ENCODE measurements at regions not wholly inside any gene's neighbourhood (a gene's known extent, or its start where the extent isn't known, plus 50 kb on each side); places are given as distances from the start of the nearest gene placed in this dataset.

GRCh38 chr9:2991292-2991691 lies 147.4 kb upstream of the PUM3 start:
- Mint-ChIP-seq H3K4me1 (peaks cover 0 to 3% of the 10 kb centered on the region in 2 experiments; a peak in 2 of 4 replicates), H3K4me3 (no peak overlapping the region), H3K27ac (no peak overlapping the region), H3K27me3 (ENCODE audit: low read depth) (no peaks in the 10 kb centered on the region), H3K9me3 (no peaks in the 10 kb centered on the region), H3K36me3 (ENCODE audit: insufficient read depth in 1 of 3, low read depth in 3 of 3) (no peaks in the 10 kb centered on the region)
- H2AFZ ChIP-seq (ENCODE audit: low read length), result no peak overlapping the region
- no peak overlapping the region for H2BK15ac ChIP-seq (ENCODE audit: low read depth, low read length)
- H3K79me2 ChIP-seq (ENCODE audit: insufficient read depth, low read length), result no peaks in the 10 kb centered on the region
- no peak overlapping the region for H2BK12ac ChIP-seq (ENCODE audit: insufficient read length, low read depth, low read length)
- no peaks in the 10 kb centered on the region for H3K79me1 ChIP-seq (ENCODE audit: insufficient read depth, low read depth, low read length, poor library complexity, severe bottlenecking)
- H4K91ac ChIP-seq (ENCODE audit: insufficient read length, low read depth, low read length), result no peak overlapping the region
- H2BK5ac ChIP-seq (ENCODE audit: insufficient read length, low read length), result no peak overlapping the region
- no peak overlapping the region for H4K8ac ChIP-seq (replicated peaks; ENCODE audit: insufficient read length, low read depth, low read length)
- no peaks in the 10 kb centered on the region for H3K27me3 ChIP-seq (ENCODE audit: insufficient read depth, low read length)
- H2BK120ac ChIP-seq (ENCODE audit: low read depth, low read length, poor library complexity, severe bottlenecking), result no peak overlapping the region
- peak; percentile 49 for TF ChIP-seq CTCF (conservative IDR thresholded peaks at IDR 0.05)
- H4K5ac ChIP-seq (ENCODE audit: insufficient read length, low read depth, low read length), result no peak overlapping the region
- no peak overlapping the region for H3K4me2 ChIP-seq (ENCODE audit: insufficient read depth, insufficient read length, low read length)
- no peak overlapping the region for H2AK5ac ChIP-seq (ENCODE audit: insufficient read length, low read length)
- no peaks in the 10 kb centered on the region for H4K20me1 ChIP-seq (ENCODE audit: control insufficient read depth, insufficient read depth, insufficient read length)
- H3K23me2 ChIP-seq (ENCODE audit: insufficient read length, low read depth, low read length, poor library complexity, severe bottlenecking), result no peaks in the 10 kb centered on the region
- H3K56ac ChIP-seq (ENCODE audit: insufficient read length, low read depth, low read length), result no peak overlapping the region
- H2BK20ac ChIP-seq (ENCODE audit: low read depth, low read length, poor library complexity, severe bottlenecking), result no peak overlapping the region
- no peak for DNase-seq
- no peak overlapping the region for H3K4ac ChIP-seq (ENCODE audit: low read depth, low read length)
- no peak overlapping the region for H3K27ac ChIP-seq (ENCODE audit: insufficient read length, low read depth, low read length)
- no peaks in the 10 kb centered on the region for H3K9me3 ChIP-seq (ENCODE audit: control insufficient read depth, low read depth, low read length)
- no peak overlapping the region for H3K14ac ChIP-seq (ENCODE audit: insufficient read depth, low read length)
- H3K9ac ChIP-seq (ENCODE audit: extremely low read depth, insufficient read length, low read length), result no peak overlapping the region
- H3K23ac ChIP-seq (ENCODE audit: insufficient read length, low read depth, low read length), result no peak overlapping the region
- no peak overlapping the region for H3T11ph ChIP-seq (ENCODE audit: low read length)
- no peaks in the 10 kb centered on the region; the same call in 1 of the 2 replicates for H3K4me1 ChIP-seq (ENCODE audit: insufficient read depth, low read length)
- H3K18ac ChIP-seq (ENCODE audit: insufficient read length, low read depth, low read length), result no peak overlapping the region
